GM20000 (cell line): ENCODE measurements at regions not wholly inside any gene's neighbourhood (a gene's known extent, or its start where the extent isn't known, plus 50 kb on each side); places are given as distances from the start of the nearest gene placed in this dataset.
A peak's percentile ranks its signal among the peaks of the same experiment; 100 is the strongest.

Experiments used
- DNase-seq: peaks from one replicate; pipeline ENCODE4 v3.0.0; 2012; ENCODE audit warnings: low spot score
- TF ChIP-seq, protein P1 (sequence below): IDR thresholded peaks from 2 replicates; pipeline ENCODE4 v1.5.1; 2012; ENCODE audit warnings: mild to moderate bottlenecking, control low read depth; ENCODE audit errors: extremely low read depth, missing control alignments

DNA sequence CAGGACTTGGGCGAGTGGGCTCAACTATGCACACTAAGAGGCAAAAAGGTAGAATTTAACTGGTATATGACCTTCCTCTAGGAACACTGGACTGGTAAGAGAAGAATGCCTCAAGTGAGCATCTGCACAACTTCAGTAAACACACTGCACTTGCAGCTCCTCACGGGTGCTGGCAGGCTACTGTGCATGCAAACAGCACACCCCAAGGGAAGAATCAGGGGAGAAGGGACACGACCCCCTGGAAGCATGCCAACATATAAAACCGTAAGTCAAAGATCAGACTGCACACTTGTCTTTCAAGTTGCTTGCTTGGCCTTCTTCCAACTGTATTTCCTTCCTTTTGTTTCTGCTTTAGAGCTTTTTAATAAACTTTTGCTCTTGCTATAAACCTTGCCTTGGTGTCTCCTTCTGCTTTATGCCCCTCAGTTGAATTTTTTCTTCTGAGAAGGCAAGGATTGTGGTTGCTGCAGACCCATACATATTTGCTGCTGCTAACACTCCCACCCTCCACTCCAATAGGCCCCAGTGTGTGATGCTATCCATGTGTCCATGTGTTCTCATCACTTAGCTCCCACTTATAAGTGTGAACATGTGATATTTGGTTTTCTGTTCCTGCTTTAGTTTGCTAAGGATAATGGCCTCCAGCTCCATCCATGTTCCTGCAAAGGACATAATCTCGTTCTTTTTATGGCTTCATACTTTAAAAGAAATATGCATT is 263.7 kb upstream of the SPOPL start:
- no peak for DNase-seq
- TF ChIP-seq, protein P1, sequence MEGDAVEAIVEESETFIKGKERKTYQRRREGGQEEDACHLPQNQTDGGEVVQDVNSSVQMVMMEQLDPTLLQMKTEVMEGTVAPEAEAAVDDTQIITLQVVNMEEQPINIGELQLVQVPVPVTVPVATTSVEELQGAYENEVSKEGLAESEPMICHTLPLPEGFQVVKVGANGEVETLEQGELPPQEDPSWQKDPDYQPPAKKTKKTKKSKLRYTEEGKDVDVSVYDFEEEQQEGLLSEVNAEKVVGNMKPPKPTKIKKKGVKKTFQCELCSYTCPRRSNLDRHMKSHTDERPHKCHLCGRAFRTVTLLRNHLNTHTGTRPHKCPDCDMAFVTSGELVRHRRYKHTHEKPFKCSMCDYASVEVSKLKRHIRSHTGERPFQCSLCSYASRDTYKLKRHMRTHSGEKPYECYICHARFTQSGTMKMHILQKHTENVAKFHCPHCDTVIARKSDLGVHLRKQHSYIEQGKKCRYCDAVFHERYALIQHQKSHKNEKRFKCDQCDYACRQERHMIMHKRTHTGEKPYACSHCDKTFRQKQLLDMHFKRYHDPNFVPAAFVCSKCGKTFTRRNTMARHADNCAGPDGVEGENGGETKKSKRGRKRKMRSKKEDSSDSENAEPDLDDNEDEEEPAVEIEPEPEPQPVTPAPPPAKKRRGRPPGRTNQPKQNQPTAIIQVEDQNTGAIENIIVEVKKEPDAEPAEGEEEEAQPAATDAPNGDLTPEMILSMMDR = no peak

DNA sequence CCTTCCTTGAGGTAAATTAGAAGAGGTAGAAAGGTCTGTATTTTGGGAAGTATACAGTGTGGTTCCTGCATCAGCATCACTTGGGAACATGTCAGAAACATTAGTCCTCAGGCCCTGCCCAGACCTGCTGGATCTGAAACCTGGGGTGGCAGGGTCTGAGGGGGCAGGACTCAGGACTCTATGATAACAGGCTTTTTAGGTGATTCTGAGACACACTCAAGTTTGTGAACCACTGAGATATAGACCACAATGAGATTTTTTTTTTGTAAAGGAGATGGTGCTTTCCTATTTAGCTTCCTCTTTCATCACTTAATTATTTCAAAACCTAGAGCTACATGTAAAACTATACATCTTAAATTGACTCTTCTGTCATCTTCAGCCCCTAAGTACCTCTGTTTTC is 262.7 kb upstream of the SPOPL start:
- peak; percentile 4 for DNase-seq
- TF ChIP-seq, protein P1 = no peak

DNA sequence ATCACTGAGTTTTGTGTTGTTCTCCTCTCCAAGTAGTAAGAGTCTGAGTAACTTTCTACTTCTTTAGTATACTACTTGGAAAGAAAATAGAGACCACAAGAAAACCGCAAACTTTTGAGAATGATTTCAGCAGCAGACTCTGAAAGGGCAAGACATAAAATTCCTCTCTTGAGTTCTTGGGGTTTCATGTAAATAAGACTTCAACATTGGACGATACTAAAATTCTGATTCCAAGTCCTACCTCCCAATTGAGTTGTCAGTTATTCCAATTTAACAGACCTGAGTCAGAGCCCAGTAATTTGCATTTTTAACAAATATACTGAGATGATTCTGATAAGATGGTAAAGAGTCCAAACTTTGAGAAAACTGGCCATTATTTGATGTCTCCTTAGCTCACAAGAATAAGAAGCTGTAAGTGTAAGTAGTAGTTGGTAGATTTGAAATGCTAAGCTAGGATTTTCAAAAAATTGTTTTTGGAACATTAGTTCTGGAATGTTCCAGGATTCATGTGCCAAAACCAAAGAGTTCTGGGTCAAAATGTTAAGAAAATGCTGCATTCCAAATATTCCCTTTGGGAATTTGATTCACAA is 261.6 kb upstream of the SPOPL start:
- DNase-seq = no peak
- TF ChIP-seq, protein P1 = no peak

DNA sequence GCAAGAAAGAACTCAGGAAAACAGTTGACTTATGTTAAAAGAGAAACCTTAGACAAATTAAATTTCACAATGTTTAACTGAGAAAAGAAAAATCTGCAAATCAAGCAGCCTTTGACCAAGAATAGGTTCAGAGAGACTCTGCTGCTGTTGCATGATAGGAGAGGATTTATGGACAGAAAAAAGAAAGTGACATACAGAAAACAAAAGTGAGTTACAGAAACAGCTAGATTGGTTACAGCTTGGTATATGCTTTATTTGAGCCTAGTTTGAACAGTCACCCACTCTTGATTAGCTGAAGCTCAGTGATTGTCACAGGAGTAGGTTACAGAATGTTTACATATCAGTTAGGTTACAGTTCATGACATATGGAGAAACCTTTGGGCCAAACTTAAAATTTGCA is 258.2 kb upstream of the SPOPL start:
- DNase-seq = no peak
- TF ChIP-seq, protein P1 = no peak

DNA sequence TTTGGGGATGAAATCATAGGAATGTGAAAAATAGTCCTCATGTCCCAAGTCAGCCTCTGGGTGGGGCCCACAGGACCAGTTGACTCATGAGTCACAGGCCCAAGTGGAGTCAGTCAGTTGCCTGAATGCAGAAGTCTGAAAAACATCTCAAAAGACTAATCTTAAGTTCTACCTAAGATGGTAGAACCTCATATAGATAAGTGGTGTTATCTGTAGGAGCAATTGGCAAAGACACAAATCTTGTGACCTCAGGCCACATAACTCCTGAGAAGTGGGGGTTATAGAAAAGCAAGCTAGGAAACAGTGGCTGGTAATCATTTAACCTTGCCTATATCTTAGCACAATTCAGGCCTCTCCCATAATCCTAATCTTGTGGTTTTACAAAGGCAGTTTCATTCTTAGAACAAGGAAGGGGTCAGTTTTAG is 257.1 kb upstream of the SPOPL start:
- no peak for DNase-seq
- TF ChIP-seq, protein P1 = no peak

DNA sequence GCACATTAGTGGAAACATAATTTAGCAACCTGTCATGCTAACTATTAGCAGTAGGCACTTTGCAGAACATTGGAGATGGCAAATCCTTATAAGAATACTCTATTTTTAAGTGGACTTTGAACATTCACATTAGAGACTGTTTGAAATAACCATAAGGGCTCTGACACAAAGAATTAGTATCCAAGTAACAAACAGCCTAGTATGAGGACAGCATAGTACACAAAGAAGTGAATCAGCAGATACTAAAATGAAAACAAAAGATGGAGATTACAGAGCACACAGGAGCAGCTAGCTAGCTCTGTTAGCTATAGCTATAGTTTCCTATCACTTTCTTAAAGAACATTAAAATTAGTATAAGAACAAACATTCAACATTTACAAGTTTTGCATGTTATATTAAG is 256.3 kb upstream of the SPOPL start:
- no peak for DNase-seq
- TF ChIP-seq, protein P1 = no peak

DNA sequence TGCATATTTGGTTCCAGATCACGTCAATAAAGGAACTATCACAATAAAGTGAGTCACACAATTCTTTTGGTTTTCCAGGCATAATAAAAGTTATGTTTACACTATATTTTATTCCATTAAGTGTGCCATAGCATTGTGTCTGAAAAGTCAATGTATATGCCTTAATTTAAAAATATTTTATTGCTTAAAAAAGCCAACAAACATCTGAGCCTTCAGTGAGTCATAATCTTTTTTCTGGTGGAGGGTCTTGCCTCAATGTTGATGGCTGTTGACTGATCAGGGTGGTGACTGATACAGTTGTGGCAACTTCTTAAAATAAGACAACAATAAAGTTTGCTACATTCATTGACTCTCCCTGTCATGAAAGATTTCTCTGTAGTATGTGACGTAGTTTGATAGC is 254.3 kb upstream of the SPOPL start:
- no peak for DNase-seq
- TF ChIP-seq, protein P1 = no peak
